H54 (cell line): ENCODE measurements at regions not wholly inside any gene's neighbourhood (a gene's known extent, or its start where the extent isn't known, plus 50 kb on each side); places are given as distances from the start of the nearest gene placed in this dataset.
"Not testable (repeated sequence)": the region's sequence is repeated elsewhere in the genome, so short reads cannot be mapped to it uniquely, and the experiment has no call there.

ENCODE experiments used
- DNase-seq: peaks from one replicate; pipeline ENCODE4 v3.0.0; 2011; ENCODE audit warnings: low spot score, mixed read lengths; ENCODE audit not compliant: insufficient read length
- FAIRE-seq: peaks from 3 replicates; lab custom pipeline; 2011; peaks lifted over from hg19 to GRCh38; lab: Jason Lieb, UNC
- POLR2A ChIP-seq: IDR thresholded peaks from 2 replicates; pipeline ENCODE4 v1.6.1; 2011; ENCODE audit warnings: low read depth, mild to moderate bottlenecking, low read length

GRCh38 chr13:33678084-33678483, 139.9 kb upstream of the RFC3 start:
- FAIRE-seq (no peak), DNase-seq (no peak)
- TF ChIP-seq POLR2A = no peak

DNA sequence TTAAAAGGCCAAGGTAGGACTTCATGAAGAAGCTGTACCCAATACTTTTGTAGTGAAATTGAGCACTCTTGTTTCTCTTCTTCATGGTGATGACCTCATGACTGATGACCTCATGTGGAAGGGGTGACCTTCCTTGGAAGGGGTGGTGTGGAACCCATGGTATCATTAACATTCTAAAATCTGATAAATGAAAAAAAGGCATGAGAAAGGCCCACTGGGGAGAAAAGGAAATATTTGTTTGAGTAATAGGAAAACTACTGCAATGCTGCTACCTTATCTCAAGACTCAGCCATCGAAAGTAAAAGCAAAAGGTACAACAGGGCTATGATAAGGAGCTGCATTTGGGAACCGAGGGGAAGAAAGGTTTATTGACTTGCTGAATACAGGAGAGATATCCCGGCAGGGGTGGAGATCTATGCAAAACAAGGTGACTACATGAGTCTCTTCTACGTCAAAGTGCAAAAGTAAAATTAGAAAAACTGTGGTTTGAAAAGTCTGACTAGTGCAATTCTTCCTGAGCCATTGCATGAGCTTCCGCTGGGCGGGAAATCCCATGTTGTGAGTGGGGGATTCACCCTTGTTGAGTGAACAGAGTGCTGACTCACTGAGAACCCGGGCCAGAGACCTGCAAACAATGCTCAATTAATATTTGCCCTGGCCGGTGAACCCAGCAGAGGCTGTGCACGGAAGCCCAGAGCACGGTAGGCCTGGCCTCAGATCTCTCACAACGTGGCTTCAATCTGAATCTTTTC, 138.9 kb upstream of the RFC3 start:
- DNase-seq (peak; percentile 38), FAIRE-seq (peak; percentile 61)
- TF ChIP-seq POLR2A = no peak

DNA sequence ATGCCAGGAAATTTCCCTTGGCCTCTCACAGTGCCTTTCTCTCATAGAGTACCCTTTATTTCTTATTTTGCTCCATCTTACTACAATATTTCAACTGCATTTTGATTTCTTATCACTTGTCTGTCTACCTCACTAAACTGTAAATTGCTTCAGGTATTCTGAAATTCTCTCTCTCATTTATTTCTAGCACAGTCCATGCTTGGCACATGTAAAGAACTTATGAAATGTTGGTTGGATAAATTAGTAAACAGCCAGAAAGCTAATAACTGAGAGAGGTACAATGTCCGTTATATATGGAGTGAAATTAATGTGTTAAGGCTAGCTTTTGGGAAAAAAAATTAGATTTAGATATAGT, 138.3 kb upstream of the RFC3 start:
- FAIRE-seq = no peak

GRCh38 chr13:33682020-33682564, 135.9 kb upstream of the RFC3 start:
- FAIRE-seq (no peak), DNase-seq (no peak)
- no peak for TF ChIP-seq POLR2A

More for the DNA sequence above, 138.3 kb upstream of the RFC3 start:
- TF ChIP-seq POLR2A = no peak
- no peak for DNase-seq

DNA sequence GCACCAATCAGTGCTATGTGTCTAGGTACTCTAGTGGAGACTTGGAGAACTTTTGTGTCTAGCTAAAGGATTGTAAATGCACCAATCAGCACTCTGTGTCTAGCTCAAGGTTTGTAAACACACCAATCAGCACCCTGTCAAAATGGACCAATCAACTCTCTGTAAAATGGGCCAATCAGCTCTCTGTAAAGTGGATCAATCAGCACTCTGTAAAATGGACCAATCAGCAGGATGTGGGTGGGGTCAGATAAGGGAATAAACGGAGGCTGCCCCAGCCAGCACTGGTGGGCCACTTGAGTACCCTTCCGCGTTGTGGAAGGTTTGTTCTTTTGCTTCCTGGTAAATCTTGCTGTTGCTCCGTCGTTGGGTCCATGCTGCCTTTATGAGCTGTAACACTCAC, 135.3 kb upstream of the RFC3 start:
- FAIRE-seq, DNase-seq: not testable (repeated sequence)

DNA sequence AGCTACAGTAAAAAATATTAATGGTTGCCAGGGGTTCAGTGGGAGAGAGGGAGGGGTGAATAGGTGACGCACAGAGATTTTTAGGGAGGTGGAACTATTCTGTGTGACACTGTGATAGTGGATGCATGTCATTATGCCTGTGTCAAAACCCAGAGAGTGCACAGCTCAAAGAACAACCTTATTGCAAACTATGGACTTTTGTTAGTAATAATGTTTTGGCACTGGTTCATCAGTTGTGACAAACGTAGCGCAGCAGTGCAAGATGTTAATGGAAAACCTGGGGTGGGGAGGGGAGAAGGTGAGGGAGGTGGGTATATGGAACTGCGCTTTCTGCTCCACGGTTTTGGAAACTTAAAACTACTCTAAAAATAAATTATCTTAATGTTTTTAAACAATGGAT, 134.6 kb upstream of the RFC3 start:
- no peak for FAIRE-seq
- no peak for TF ChIP-seq POLR2A
- DNase-seq = no peak

- DNase-seq (no peak), FAIRE-seq (no peak)
- TF ChIP-seq POLR2A = no peak
These were observed 133.1 kb upstream of the RFC3 start for GRCh38 chr13:33684874-33685273.

DNA sequence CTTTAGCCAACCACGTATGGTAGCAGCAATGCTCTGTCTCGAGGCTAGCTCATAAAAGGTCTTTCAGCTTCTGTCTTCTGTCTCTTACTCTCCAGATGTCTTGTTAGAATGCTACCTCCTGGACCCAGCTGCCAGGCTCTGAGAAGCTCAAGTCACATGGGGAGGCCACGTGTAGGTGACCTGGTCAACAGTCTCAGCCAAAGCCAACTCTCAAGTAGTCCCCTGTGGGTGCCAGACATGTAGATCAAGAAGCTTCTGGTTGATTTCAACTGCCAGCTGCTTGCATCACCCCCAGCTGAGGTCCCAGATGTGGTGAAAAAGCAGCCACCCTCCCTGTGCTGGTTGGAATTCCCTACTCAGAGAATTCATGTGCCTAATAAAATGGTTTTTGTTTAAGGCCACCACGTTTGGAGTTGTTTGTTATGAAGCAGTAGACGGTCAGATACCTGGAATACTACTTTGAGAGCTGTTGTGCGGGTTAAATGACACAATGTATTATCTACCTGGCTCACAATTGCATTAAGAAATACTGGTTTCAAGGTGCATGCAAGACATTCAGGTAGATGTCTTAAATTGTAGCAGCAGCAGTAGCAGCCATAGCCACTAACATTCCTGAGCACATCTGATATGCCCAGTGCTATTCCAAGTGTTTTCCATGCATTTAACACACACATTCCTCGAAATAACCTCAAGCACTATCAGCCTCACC, 131.0 kb upstream of the RFC3 start:
- TF ChIP-seq POLR2A = no peak
- DNase-seq (no peak), FAIRE-seq (no peak)

- TF ChIP-seq POLR2A = no peak
- FAIRE-seq (no peak), DNase-seq (no peak)
These were observed 127.6 kb upstream of the RFC3 start for GRCh38 chr13:33690354-33690753.

DNA sequence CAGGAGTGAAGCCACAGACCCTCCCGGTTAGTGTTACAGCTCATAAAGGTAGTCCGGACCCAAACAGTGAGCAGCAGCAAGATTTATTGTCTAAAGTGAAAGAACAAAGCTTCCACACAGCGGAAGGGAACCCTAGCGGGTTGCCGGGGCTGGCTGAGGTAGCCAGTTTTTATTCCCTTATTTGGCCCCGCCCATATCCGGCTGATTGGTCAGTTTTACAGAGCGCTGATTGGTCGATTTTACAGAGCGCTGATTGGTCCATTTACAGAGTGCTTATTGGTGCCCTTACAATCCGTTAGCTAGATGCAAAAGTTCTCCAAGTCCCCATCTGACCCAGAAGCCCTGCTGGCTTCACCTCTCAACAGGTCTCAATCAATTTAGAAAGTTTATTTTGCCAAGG, 126.0 kb upstream of the RFC3 start:
- no peak for TF ChIP-seq POLR2A
- FAIRE-seq = no peak
- DNase-seq = no peak

- FAIRE-seq (no peak), DNase-seq (no peak)
- TF ChIP-seq POLR2A = no peak
These were observed 125.4 kb upstream of the RFC3 start for GRCh38 chr13:33692531-33692930.

DNA sequence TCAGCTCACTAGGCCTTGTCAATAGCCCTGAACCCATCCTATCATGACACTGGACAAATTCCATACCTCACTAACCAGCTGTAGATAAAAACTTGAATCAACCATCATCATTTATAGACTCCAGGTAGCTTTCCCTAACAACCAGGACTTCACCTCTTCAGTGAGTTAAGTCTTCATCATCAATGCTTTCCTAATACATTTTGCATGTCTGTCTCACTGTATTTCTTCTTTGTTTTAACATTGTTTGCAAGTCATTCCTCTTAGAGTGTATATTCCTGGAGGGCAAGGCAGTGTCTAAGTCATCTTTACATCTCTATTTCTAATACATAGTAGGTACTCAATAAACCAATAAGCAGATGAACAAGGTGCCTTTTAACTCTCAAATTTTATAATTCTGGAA, 123.4 kb upstream of the RFC3 start:
- no peak for DNase-seq
- FAIRE-seq = no peak
- TF ChIP-seq POLR2A = no peak

GRCh38 chr13:33696530-33696929, 121.4 kb upstream of the RFC3 start:
- DNase-seq (no peak), FAIRE-seq (no peak)
- TF ChIP-seq POLR2A = no peak

DNA sequence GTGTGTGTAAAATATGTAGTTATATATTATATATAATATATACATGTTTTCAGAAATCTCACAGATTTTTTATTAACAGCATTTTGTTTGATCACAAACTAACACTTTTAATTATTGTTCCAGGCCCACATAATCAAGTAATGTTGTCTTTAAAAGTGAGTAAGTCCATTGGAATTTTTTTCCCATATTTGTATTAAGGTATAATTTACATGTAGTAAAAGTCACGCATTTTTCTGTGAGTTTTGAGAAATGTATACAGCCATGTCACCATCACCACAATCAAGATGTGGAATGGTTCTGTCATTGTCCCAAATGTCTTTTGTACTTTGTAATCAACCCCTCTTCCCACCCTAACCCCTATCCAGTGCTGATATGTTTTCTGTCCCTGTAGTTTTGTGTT, 120.0 kb upstream of the RFC3 start:
- no peak for TF ChIP-seq POLR2A
- FAIRE-seq (no peak), DNase-seq (no peak)

DNA sequence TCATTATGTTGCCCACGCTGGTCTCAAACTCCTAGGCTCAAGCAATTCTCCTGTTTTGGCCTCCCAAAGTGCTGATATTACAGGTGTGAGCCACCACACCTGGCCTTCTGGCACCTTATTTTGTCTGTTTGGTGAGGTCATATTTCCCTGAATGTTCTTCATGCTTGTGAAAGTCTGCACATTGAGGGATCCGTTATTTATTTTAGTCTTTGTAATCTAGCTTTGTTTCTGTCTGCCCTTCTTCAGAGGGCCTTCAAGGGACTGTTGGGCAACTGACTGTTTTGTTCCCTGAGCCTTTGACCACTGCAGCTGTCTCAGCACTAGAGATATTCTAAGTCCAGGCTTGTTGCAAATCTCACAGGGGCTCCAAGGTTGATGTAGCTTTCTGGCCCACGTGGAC, 110.5 kb upstream of the RFC3 start:
- TF ChIP-seq POLR2A = no peak
- FAIRE-seq (no peak), DNase-seq (no peak)
